HepG2 (cell line): ENCODE measurements at regions not wholly inside any gene's neighbourhood (a gene's known extent, or its start where the extent isn't known, plus 50 kb on each side); places are given as distances from the start of the nearest gene placed in this dataset.

Experiments
- ATAC-seq: fragments of 200-7000 bp; cut with Tn5 transposase; 3 replicates; pipeline ENCODE4 v1.9.1; 2020; ENCODE audit warnings: mild to moderate bottlenecking, moderate library complexity
- BruUV-seq: library from RNA; stranded (reverse); fragments of 400-500 nt; replicated peaks from 2 replicates; lab custom pipeline; 2021; lab: Mats Ljungman, UMichigan
- CTCF ChIA-PET: fragments of 300-600 bp; formaldehyde crosslinking; extraction: SDS; loops from one replicate; lab custom pipeline; 2021; ENCODE audit warnings: low total read pairs, inconsistent platforms, low intra/inter-chr PET ratio; lab: Yijun Ruan, JAX
- POLR2A ChIA-PET: fragments of 350-600 bp; sonication (Branson Sonifier 250); formaldehyde crosslinking; loops from one replicate; lab custom pipeline; 2020; ENCODE audit warnings: antibody characterized with exemption, inconsistent platforms; lab: Yijun Ruan, JAX
- DNase-seq: peaks from one replicate; pipeline ENCODE4 v3.0.0-alpha.2; 2015; ENCODE audit warnings: low spot score
- FAIRE-seq: peaks from 3 replicates; lab custom pipeline; 2011; peaks lifted over from hg19 to GRCh38; lab: Jason Lieb, UNC
- H2AFZ ChIP-seq: one replicate; pipeline ENCODE4 v1.6.1; 2011; ENCODE audit warnings: low read length, inconsistent platforms
- H3K27ac ChIP-seq: fragments of 300-600 bp; 3 replicates; pipeline ENCODE4 v1.8.0; 2011; ENCODE audit warnings: mixed run types, mild to moderate bottlenecking, mixed read lengths, low read length, inconsistent platforms; ENCODE audit not compliant: insufficient read depth; ENCODE audit errors: extremely low read length
- H3K27me3 ChIP-seq, 2 experiments: fragments of 200-600 bp in 1 of 2; 2 replicates in 1 of 2; 3 replicates in 1 of 2; pipeline versions ENCODE4 v1.6.0 to v1.8.0; 2011; ENCODE audit warnings: low read length in 2 of 2, mild to moderate bottlenecking in 2 of 2, moderate library complexity in 2 of 2, inconsistent platforms in 1 of 2; ENCODE audit not compliant: insufficient read depth in 2 of 2, control insufficient read depth in 1 of 2
- H3K36me3 ChIP-seq, 2 experiments: fragments of 200-600 bp in 1 of 2; replicated peaks in 1 of 2; 2 replicates in 1 of 2; 3 replicates in 1 of 2; pipeline versions ENCODE4 v1.5.1 to v1.8.0; 2011; ENCODE audit warnings: low read length in 2 of 2, inconsistent platforms in 1 of 2; ENCODE audit not compliant: insufficient read depth in 2 of 2, control insufficient read depth in 1 of 2
- H3K4me1 ChIP-seq: 2 replicates; pipeline ENCODE4 v1.5.1; 2012; ENCODE audit warnings: low read length, inconsistent platforms; ENCODE audit not compliant: insufficient read depth
- H3K4me2 ChIP-seq: 2 replicates; pipeline ENCODE4 v1.6.0; 2011; ENCODE audit warnings: low read depth, low read length, inconsistent platforms
- H3K4me3 ChIP-seq, 3 experiments: fragments of 200-600 bp in 1 of 3; sonication (generic), shearing (Covaris generic) in 1 of 3; replicated peaks in 1 of 3; 2 replicates each; pipeline ENCODE4 v1.5.1; 2011 to 2016; ENCODE audit warnings: low read length in 3 of 3, inconsistent platforms in 2 of 3, low read depth in 2 of 3, mild to moderate bottlenecking in 2 of 3, control low read depth in 1 of 3, mixed read lengths in 1 of 3; ENCODE audit not compliant: insufficient read depth in 1 of 3
- H3K79me2 ChIP-seq: one replicate; pipeline ENCODE4 v1.6.1; 2011; ENCODE audit warnings: low read length, inconsistent platforms; ENCODE audit not compliant: insufficient read depth
- H3K9ac ChIP-seq: 2 replicates; pipeline ENCODE4 v1.6.0; 2011; ENCODE audit warnings: mild to moderate bottlenecking, low read depth, low read length, inconsistent platforms; ENCODE audit not compliant: insufficient read depth
- H3K9me3 ChIP-seq: 2 replicates; pipeline ENCODE4 v1.5.1; 2012; ENCODE audit warnings: mild to moderate bottlenecking, low read length
- H4K20me1 ChIP-seq: 2 replicates; pipeline ENCODE4 v1.6.0; 2011; ENCODE audit warnings: inconsistent platforms, mild to moderate bottlenecking, low read length, moderate library complexity; ENCODE audit not compliant: insufficient read depth
- ATRX ChIP-seq: sonication (generic); formaldehyde crosslinking; IDR thresholded peaks from 2 replicates; pipeline ENCODE4 v1.4.0; 2020; ENCODE audit warnings: missing genetic modification reagents, borderline replicate concordance
- HIVEP1 ChIP-seq: sonication (generic); formaldehyde crosslinking; IDR thresholded peaks from 2 replicates; pipeline ENCODE4 v1.4.0; 2020; ENCODE audit warnings: mild to moderate bottlenecking, missing genetic modification reagents
- HOXA5 ChIP-seq: sonication (generic); formaldehyde crosslinking; IDR thresholded peaks from 2 replicates; pipeline ENCODE4 v1.4.0; 2020; ENCODE audit warnings: missing genetic modification reagents
- KAT8 ChIP-seq: IDR thresholded peaks from 2 replicates; pipeline ENCODE4 v1.6.1; 2016; ENCODE audit warnings: missing genetic modification reagents, missing compliant biosample characterization
- KMT2A ChIP-seq: sonication (generic); formaldehyde crosslinking; IDR thresholded peaks from 2 replicates; pipeline ENCODE4 v1.4.0; 2020; ENCODE audit warnings: missing genetic modification reagents
- NFE2L1 ChIP-seq: sonication (generic); formaldehyde crosslinking; IDR thresholded peaks from 2 replicates; pipeline ENCODE4 v1.4.0; 2020; ENCODE audit warnings: missing genetic modification reagents, mild to moderate bottlenecking, borderline replicate concordance
- NKX3-1 ChIP-seq: sonication (generic); formaldehyde crosslinking; IDR thresholded peaks from 2 replicates; pipeline ENCODE4 v1.5.0; 2020; ENCODE audit warnings: missing genetic modification reagents
- ZBTB20 ChIP-seq: sonication (generic); formaldehyde crosslinking; IDR thresholded peaks from 2 replicates; pipeline ENCODE4 v1.8.1; 2023; ENCODE audit warnings: missing genetic modification reagents, low read depth, mild to moderate bottlenecking, borderline replicate concordance
- ZC3H13 ChIP-seq: sonication (generic); formaldehyde crosslinking; IDR thresholded peaks from 2 replicates; pipeline ENCODE4 v1.8.1; 2023; ENCODE audit warnings: mild to moderate bottlenecking, missing genetic modification reagents, moderate library complexity
- ZNF124 ChIP-seq: sonication (generic); formaldehyde crosslinking; IDR thresholded peaks from 2 replicates; pipeline ENCODE4 v1.4.0; 2020; ENCODE audit warnings: missing genetic modification reagents
- ZNF235 ChIP-seq: sonication (generic); formaldehyde crosslinking; IDR thresholded peaks from 2 replicates; pipeline ENCODE4 v1.8.1; 2023; ENCODE audit warnings: mild to moderate bottlenecking, missing genetic modification reagents, borderline replicate concordance
- ZNF563 ChIP-seq: sonication (generic); formaldehyde crosslinking; IDR thresholded peaks from 2 replicates; pipeline ENCODE4 v1.8.0; 2022; ENCODE audit warnings: mild to moderate bottlenecking, moderate library complexity, missing genetic modification reagents
- ZNF709 ChIP-seq: sonication (generic); formaldehyde crosslinking; IDR thresholded peaks from 2 replicates; pipeline ENCODE4 v1.5.0; 2020; ENCODE audit warnings: mild to moderate bottlenecking, missing genetic modification reagents
- ZSCAN29 ChIP-seq: sonication (generic); formaldehyde crosslinking; conservative IDR thresholded peaks from 2 replicates; pipeline ENCODE4 v1.4.0; 2020; ENCODE audit warnings: mild to moderate bottlenecking, missing genetic modification reagents
- WGBS: methylation state at CpG from one replicate; pipeline ENCODE4 v1.1.6; 2017; ENCODE audit warnings: low lambda C conversion rate; 5-methylcytosine and 5-hydroxymethylcytosine counted together
- in situ Hi-C: cut with HindIII; loops from 2 replicates; pipeline ENCODE4 v1.10.0; 2017; ENCODE audit warnings: low pct_unique_long_range_greater_than_20kb; ENCODE audit not compliant: extremely low pct_ligation_motif_present
- intact Hi-C: fragments of 100-400 bp; cut with micrococcal nuclease; formaldehyde crosslinking; loops from one replicate; pipeline ENCODE4 v1.10.0; 2022; ENCODE audit not compliant: unreplicated experiment
- TF ChIP-seq, protein P1 (sequence below): sonication (generic); formaldehyde crosslinking; IDR thresholded peaks from 2 replicates; pipeline ENCODE4 v1.5.1; 2020; ENCODE audit warnings: missing genetic modification reagents, mild to moderate bottlenecking, borderline replicate concordance

DNA sequence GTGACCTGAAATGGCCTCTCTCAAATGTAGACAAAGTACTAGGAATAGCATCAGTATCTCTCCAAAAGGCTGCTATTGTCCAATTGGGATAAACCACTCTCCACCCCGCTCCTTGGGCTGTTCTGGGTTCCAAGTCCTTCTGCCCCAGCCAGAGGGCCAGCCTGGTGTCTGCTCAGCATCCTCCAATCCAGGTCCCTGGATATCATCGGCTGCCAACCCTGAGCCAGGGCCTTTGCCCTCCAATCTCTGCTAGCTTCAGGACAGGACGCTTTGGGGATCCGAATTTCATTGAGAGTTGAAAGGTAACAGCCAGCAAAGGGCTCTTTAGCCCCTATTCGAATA lies 119.3 kb upstream of the ADPGK start:
- Histone ChIP-seq H3K4me1 (no peaks in the 10 kb centered on the region), H4K20me1 (no peaks in the 10 kb centered on the region), H3K4me3 (no peak overlapping the region), H3K4me2 (no peak overlapping the region), H3K27me3 (peaks cover 0 to 35% of the 10 kb centered on the region in 2 experiments; a peak in 3 of 5 replicates), H3K9me3 (no peaks in the 10 kb centered on the region), H2AFZ (no peak overlapping the region), H3K27ac (no peak overlapping the region), H3K79me2 (no peaks in the 10 kb centered on the region), H3K9ac (no peak overlapping the region), H3K36me3 (no peaks in the 10 kb centered on the region)
- TF ChIP-seq KAT8 (CRISPR knock-in tag) (no peak), ZNF709 (CRISPR knock-in tag) (no peak), NFE2L1 (CRISPR knock-in tag) (no peak), ZNF124 (CRISPR knock-in tag) (no peak), NKX3-1 (CRISPR knock-in tag) (no peak), HIVEP1 (CRISPR knock-in tag) (no peak)
- FAIRE-seq (no peak), DNase-seq (no peak), ATAC-seq (no peak)
- ChIA-PET CTCF (no interaction called here), POLR2A (no interaction called here)
- no TSS peak for BruUV-seq
- WGBS, result 0% methylated on average over 5 of the region's 5 CpGs
- intact Hi-C loops, result no loop called here
- in situ Hi-C loops, result no loop called here

DNA sequence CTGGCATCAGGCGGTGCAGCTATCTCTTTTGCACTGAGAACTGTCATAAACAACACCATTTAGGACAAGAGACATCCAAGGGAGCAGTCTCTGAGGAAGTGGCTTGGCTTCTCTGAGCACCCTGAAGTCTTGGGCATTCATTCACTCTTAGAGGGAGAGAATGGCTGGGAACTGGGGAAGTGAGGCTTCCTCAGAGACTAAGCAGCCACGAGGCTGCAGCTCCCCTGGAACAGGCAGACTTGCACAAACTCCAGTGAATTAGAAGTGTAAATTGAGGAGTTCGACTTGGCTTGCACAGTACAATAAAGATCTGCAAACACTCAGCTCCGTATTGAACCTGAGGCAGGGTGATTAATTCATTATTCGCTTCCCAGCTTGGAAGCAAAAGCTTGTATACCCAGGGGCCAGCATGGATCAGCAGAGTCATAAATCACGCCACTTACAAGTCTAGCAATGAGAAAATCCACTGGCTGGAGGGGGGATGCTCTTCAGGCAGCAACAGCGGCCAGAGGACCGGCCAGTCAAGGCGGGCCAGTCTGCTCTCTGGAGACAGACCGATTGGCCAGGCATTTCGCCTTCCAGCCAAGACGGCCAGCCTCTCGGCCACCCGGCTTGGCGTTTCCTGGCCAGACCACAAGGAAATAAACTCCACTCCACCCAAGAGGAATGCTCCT lies 118.8 kb upstream of the ADPGK start:
- Histone ChIP-seq H3K4me2 (no peak overlapping the region), H3K27me3 (peaks cover 0 to 32% of the 10 kb centered on the region in 2 experiments; a peak in 1 of 5 replicates)
- POLR2A ChIA-PET, result no interaction called here

More for the DNA sequence above, 118.8 kb upstream of the ADPGK start:
- in situ Hi-C loops, result no loop called here
- FAIRE-seq, result no peak
- no TSS peak for BruUV-seq
- ATAC-seq, result no peak
- CTCF ChIA-PET, result no interaction called here
- H2AFZ ChIP-seq, result no peak overlapping the region
- TF ChIP-seq KMT2A (CRISPR knock-in tag), result no peak
- no peak for TF ChIP-seq ATRX (CRISPR knock-in tag)
- no peak for TF ChIP-seq ZBTB20
- no peak for TF ChIP-seq ZNF563 (CRISPR knock-in tag)
- no peak for TF ChIP-seq ZC3H13 (CRISPR knock-in tag)
- TF ChIP-seq ZSCAN29, result no peak
- no peak for TF ChIP-seq HOXA5 (CRISPR knock-in tag)
- TF ChIP-seq, protein P1, sequence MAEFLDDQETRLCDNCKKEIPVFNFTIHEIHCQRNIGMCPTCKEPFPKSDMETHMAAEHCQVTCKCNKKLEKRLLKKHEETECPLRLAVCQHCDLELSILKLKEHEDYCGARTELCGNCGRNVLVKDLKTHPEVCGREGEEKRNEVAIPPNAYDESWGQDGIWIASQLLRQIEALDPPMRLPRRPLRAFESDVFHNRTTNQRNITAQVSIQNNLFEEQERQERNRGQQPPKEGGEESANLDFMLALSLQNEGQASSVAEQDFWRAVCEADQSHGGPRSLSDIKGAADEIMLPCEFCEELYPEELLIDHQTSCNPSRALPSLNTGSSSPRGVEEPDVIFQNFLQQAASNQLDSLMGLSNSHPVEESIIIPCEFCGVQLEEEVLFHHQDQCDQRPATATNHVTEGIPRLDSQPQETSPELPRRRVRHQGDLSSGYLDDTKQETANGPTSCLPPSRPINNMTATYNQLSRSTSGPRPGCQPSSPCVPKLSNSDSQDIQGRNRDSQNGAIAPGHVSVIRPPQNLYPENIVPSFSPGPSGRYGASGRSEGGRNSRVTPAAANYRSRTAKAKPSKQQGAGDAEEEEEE (CRISPR knock-in tag), result no peak
- TF ChIP-seq ZNF235 (CRISPR knock-in tag), result no peak
- TF ChIP-seq, all 625 proteins: peak for 0
- Histone ChIP-seq H3K36me3 (no peaks in the 10 kb centered on the region), H3K9ac (no peak overlapping the region), H3K79me2 (no peaks in the 10 kb centered on the region), H4K20me1 (no peaks in the 10 kb centered on the region), H3K27ac (no peak overlapping the region), H3K4me3 (no peak overlapping the region), H3K9me3 (no peaks in the 10 kb centered on the region), H3K4me1 (no peaks in the 10 kb centered on the region)
- intact Hi-C loops, result no loop called here
- WGBS, result 8% methylated on average over 9 of the region's 15 CpGs
- no peak for DNase-seq
